Astrocyte of the spinal cord (primary cell): ENCODE measurements at regions not wholly inside any gene's neighbourhood (a gene's known extent, or its start where the extent isn't known, plus 50 kb on each side); places are given as distances from the start of the nearest gene placed in this dataset.

ENCODE experiments used
- DNase-seq: peaks from one replicate; pipeline ENCODE4 v3.0.0; 2011; ENCODE audit warnings: low read depth, low spot score
- H3K4me3 ChIP-seq: 2 replicates; pipeline ENCODE4 v1.5.1; 2011; ENCODE audit warnings: low read depth, mild to moderate bottlenecking, low read length, moderate library complexity
- CTCF ChIP-seq: IDR thresholded peaks from 2 replicates; pipeline ENCODE4 v1.5.1; 2012; ENCODE audit warnings: low read depth, mild to moderate bottlenecking, low read length, inconsistent platforms
- in situ Hi-C: cut with HindIII; loops from 2 replicates; pipeline ENCODE4 v1.10.0; 2017; ENCODE audit warnings: low sequenced_read_pairs

GRCh38 chr16:86924537-86924936, 346.2 kb downstream of the FOXL1 start:
- DNase-seq = peak; percentile 85
- in situ Hi-C loops = no loop called here
- H3K4me3 ChIP-seq = no peak overlapping the region
- no peak for TF ChIP-seq CTCF

- peak; percentile 86 for DNase-seq
- TF ChIP-seq CTCF = no peak
- no peak overlapping the region for H3K4me3 ChIP-seq
- in situ Hi-C loops = no loop called here
These were observed 346.9 kb downstream of the FOXL1 start for GRCh38 chr16:86925067-86925791.

- TF ChIP-seq CTCF = no peak
- no peak overlapping the region for H3K4me3 ChIP-seq
- in situ Hi-C loops = no loop called here
- no peak for DNase-seq
These were observed 348.1 kb downstream of the FOXL1 start for GRCh38 chr16:86926181-86927094.

GRCh38 chr16:86927699-86928098, 349.4 kb downstream of the FOXL1 start:
- no peak for DNase-seq
- in situ Hi-C loops = no loop called here
- no peak for TF ChIP-seq CTCF
- no peak overlapping the region for H3K4me3 ChIP-seq

- TF ChIP-seq CTCF = no peak
- in situ Hi-C loops = no loop called here
- DNase-seq = no peak
- no peak overlapping the region for H3K4me3 ChIP-seq
These were observed 350.2 kb downstream of the FOXL1 start for GRCh38 chr16:86928523-86929011.

GRCh38 chr16:86929057-86929871, 350.9 kb downstream of the FOXL1 start:
- H3K4me3 ChIP-seq = no peak overlapping the region
- DNase-seq = peak; percentile 77
- TF ChIP-seq CTCF = no peak
- in situ Hi-C loops = no loop called here
